Activated CD4-positive, alpha-beta T cell treated with anti-CD3 and anti-CD28 coated beads for 36 hours (primary cell): ENCODE measurements at regions not wholly inside any gene's neighbourhood (a gene's known extent, or its start where the extent isn't known, plus 50 kb on each side); places are given as distances from the start of the nearest gene placed in this dataset. TPM values are rescaled to one million over a fixed set of nuclear protein-coding genes. Genes with fewer than 3 reads are reported as not detected.
A peak's percentile ranks its signal among the peaks of the same experiment; 100 is the strongest.

Experiments
- ATAC-seq: fragments of 200-7000 bp; cut with Tn5 transposase; one replicate; pipeline ENCODE4 v1.10.0; 2021; ENCODE audit warnings: mild to moderate bottlenecking, moderate library complexity
- CTCF ChIA-PET: fragments of 350-600 bp; sonication (Branson Sonifier 250); formaldehyde crosslinking; loops from one replicate; lab custom pipeline; 2021; ENCODE audit warnings: antibody characterized with exemption; lab: Charles Lee
- POLR2A ChIA-PET: fragments of 350-600 bp; sonication (Branson Sonifier 250); formaldehyde crosslinking; loops from one replicate; lab custom pipeline; 2021; ENCODE audit warnings: antibody characterized with exemption, inconsistent platforms; lab: Charles Lee
- DNase-seq: peaks from one replicate; pipeline ENCODE4 v3.0.0-alpha.2; 2020
- H3K27ac Mint-ChIP-seq: one replicate; pipeline ENCODE4 v1.8.0; 2021; ENCODE audit warnings: mixed read lengths
- H3K27me3 Mint-ChIP-seq: one replicate; pipeline ENCODE4 v1.8.0; 2021; ENCODE audit warnings: mixed read lengths
- H3K36me3 Mint-ChIP-seq: one replicate; pipeline ENCODE4 v1.8.0; 2021; ENCODE audit warnings: low read depth, mixed read lengths
- H3K4me1 Mint-ChIP-seq: one replicate; pipeline ENCODE4 v1.8.0; 2021; ENCODE audit warnings: mixed read lengths
- H3K4me3 Mint-ChIP-seq: one replicate; pipeline ENCODE4 v1.8.0; 2021; ENCODE audit warnings: mild to moderate bottlenecking, moderate library complexity, mixed read lengths
- H3K9me3 Mint-ChIP-seq: one replicate; pipeline ENCODE4 v1.8.0; 2021; ENCODE audit warnings: low read depth, mixed read lengths
- intact Hi-C, 2 experiments: fragments of 100-400 bp; cut with DNase I in 1 of 2; cut with micrococcal nuclease in 1 of 2; formaldehyde crosslinking; loops; one replicate each; pipeline versions ENCODE4 v1.14.2 to v1.15.1; 2022 to 2024; cut with DNase I, micrococcal nuclease
- microRNA-seq: library from miRNA; unstranded; fragments of <30 nt; microRNA quantifications from one replicate; pipeline ENCODE4 v1.2.0, GENCODE V29; 2021; ENCODE audit warnings: borderline replicate concordance

- H3K4me1 Mint-ChIP-seq = no peaks in the 10 kb centered on the region
- ChIA-PET POLR2A (no interaction called here), CTCF (no interaction called here)
- no peak for ATAC-seq
- intact Hi-C loops = no loop called here
- H3K4me3 Mint-ChIP-seq = no peak overlapping the region
- DNase-seq = no peak
- no peak overlapping the region for H3K27ac Mint-ChIP-seq
- no peaks in the 10 kb centered on the region for H3K9me3 Mint-ChIP-seq
- H3K36me3 Mint-ChIP-seq = no peaks in the 10 kb centered on the region
- peaks cover 26% of the 10 kb centered on the region for H3K27me3 Mint-ChIP-seq
Observed at GRCh38 chr15:62985768-62986167, 56.8 kb upstream of the TPM1 start.

DNA sequence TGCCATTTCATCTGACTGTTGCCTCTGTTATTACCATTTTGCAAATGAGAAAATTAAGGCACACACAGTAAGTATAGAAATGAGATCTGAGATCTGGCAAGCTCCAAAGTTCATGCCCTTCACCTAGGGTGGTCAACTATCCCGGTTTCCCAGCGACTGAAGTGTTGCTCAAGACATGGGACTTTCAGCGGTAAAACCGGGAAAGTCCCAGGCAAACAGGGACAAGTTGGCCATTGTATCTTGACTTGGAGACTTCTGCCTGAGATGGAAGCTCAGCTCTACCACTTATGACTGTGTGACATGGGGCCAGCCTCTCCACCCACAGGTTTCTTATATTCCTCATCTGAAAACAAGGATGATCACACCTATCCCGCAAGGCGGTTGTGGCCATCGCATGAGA is 55.6 kb upstream of the TPM1 start:
- DNase-seq = no peak
- ChIA-PET CTCF (no interaction called here), POLR2A (no interaction called here)
- no peaks in the 10 kb centered on the region for H3K4me1 Mint-ChIP-seq
- intact Hi-C loops = no loop called here
- H3K9me3 Mint-ChIP-seq = no peaks in the 10 kb centered on the region
- no peak overlapping the region for H3K4me3 Mint-ChIP-seq
- no peak overlapping the region for H3K27ac Mint-ChIP-seq
- H3K27me3 Mint-ChIP-seq = peaks cover 28% of the 10 kb centered on the region
- no peak for ATAC-seq
- no peaks in the 10 kb centered on the region for H3K36me3 Mint-ChIP-seq

DNA sequence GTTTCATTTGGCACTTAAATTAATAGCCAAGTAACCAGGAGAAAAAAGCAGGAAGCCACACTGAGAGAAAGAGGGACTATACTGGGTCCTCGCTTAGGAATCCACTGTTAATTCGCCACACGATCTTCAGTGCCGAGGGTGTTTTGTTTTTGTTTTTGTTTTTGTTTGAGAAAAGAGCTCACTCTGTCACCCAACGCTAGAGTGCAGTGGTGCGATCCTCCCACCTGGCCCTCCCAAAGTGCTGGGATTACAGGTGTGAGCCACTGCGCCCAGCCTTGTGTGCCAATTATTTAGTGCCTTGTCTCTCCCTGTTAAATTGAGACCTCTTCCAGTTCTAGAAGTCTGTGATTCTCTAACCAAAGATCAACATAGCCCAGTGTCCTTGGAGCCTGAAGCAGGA is 53.8 kb upstream of the TPM1 start:
- no peaks in the 10 kb centered on the region for H3K9me3 Mint-ChIP-seq
- POLR2A ChIA-PET = no interaction called here
- H3K36me3 Mint-ChIP-seq = no peaks in the 10 kb centered on the region
- intact Hi-C loops = no loop called here
- CTCF ChIA-PET = interaction anchor here (0.6 to 0.7 kb wide), 2 partner anchors 59 to 98 kb away, joined by 3 read pairs; no protein-coding TSS in a partner anchor
- no peak overlapping the region for H3K4me3 Mint-ChIP-seq
- no peaks in the 10 kb centered on the region for H3K4me1 Mint-ChIP-seq
- H3K27ac Mint-ChIP-seq = no peak overlapping the region
- no peak for DNase-seq
- no peak for ATAC-seq
- peaks cover 29% of the 10 kb centered on the region for H3K27me3 Mint-ChIP-seq

- Mint-ChIP-seq H3K36me3 (no peaks in the 10 kb centered on the region), H3K9me3 (no peaks in the 10 kb centered on the region), H3K4me1 (no peaks in the 10 kb centered on the region), H3K4me3 (no peak overlapping the region), H3K27ac (no peak overlapping the region), H3K27me3 (peaks cover 26% of the 10 kb centered on the region)
- no peak for ATAC-seq
- intact Hi-C loops = no loop called here
- ChIA-PET CTCF (interaction anchor here (0.6 to 0.7 kb wide), 2 partner anchors 58 to 329 kb away, joined by 3 read pairs; no protein-coding TSS in a partner anchor), POLR2A (no interaction called here)
- no peak for DNase-seq
Observed at GRCh38 chr15:62989366-62990055, 53.0 kb upstream of the TPM1 start.

GRCh38 chr15:62991698-62992097 is 50.8 kb upstream of the TPM1 start:
- H3K27me3 Mint-ChIP-seq = peaks cover 17% of the 10 kb centered on the region
- DNase-seq = no peak
- POLR2A ChIA-PET = no interaction called here
- no peak overlapping the region for H3K27ac Mint-ChIP-seq
- H3K4me3 Mint-ChIP-seq = no peak overlapping the region
- intact Hi-C loops = no loop called here
- H3K4me1 Mint-ChIP-seq = no peaks in the 10 kb centered on the region
- H3K36me3 Mint-ChIP-seq = no peaks in the 10 kb centered on the region
- CTCF ChIA-PET = no interaction called here
- no peaks in the 10 kb centered on the region for H3K9me3 Mint-ChIP-seq
- ATAC-seq = no peak

- H3K36me3 Mint-ChIP-seq = no peaks in the 10 kb centered on the region
- ChIA-PET CTCF (interaction anchor here (0.9 kb wide), 1 partner anchor 55 kb away, joined by 3 read pairs; no protein-coding TSS in a partner anchor), POLR2A (no interaction called here)
Observed at GRCh38 chr15:62992302-62992701, 50.2 kb upstream of the TPM1 start.

More at GRCh38 chr15:62992302-62992701, 50.2 kb upstream of the TPM1 start:
- intact Hi-C loops = no loop called here
- no peak overlapping the region for H3K4me3 Mint-ChIP-seq
- peaks cover 17% of the 10 kb centered on the region for H3K27me3 Mint-ChIP-seq
- H3K4me1 Mint-ChIP-seq = no peaks in the 10 kb centered on the region
- no peaks in the 10 kb centered on the region for H3K9me3 Mint-ChIP-seq
- no peak overlapping the region for H3K27ac Mint-ChIP-seq
- DNase-seq (no peak), ATAC-seq (no peak)

Small RNA genes lying in the stretch of these regions (microRNA-seq; reads per million reads assigned to microRNA genes)
- gene MIR190A (6.0 reads per million, percentile 20 among the genes with 10 or more reads in this experiment), gene MIR6085 (not detected), gene MIR8067 (not detected)
